Testis (tissue), 2 donors: ENCODE measurements at regions not wholly inside any gene's neighbourhood (a gene's known extent, or its start where the extent isn't known, plus 50 kb on each side); places are given as distances from the start of the nearest gene placed in this dataset.

Experiments used
- POLR2A ChIP-seq: fragments of 450-650 bp; IDR thresholded peaks from one replicate; pipeline ENCODE4 v1.6.1; 2017; ENCODE audit warnings: antibody characterized with exemption, mild to moderate bottlenecking, moderate library complexity
- TF ChIP-seq, protein P1 (sequence below), 3 experiments: fragments of 450-650 bp in 2 of 3; fragments of 200-600 bp in 1 of 3; sonication (generic) in 1 of 3; IDR thresholded peaks; one replicate each; pipeline ENCODE4 v1.5.1; 2016 to 2019; ENCODE audit warnings: antibody characterized with exemption in 3 of 3, mild to moderate bottlenecking in 2 of 3, moderate library complexity in 1 of 3

DNA sequence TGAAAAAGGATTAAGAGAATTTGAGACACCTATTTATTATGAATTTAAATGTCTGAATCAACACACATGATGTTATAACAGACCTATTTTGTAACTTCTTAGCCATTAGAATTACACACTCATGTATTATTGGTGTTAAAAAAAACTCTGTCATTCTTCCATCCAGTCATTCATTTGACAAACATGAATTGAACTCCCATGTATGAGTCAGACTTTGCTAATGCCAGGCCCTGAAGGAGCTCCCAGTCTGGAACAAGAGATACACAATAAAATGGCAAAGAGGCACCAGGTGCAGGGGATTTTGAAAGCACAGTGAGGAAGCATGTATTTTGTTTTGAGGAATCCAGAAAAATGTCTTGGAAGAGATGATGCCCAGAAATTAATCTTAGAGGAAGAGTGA, 87.7 kb upstream of the EFHC2 start:
- TF ChIP-seq, protein P1, sequence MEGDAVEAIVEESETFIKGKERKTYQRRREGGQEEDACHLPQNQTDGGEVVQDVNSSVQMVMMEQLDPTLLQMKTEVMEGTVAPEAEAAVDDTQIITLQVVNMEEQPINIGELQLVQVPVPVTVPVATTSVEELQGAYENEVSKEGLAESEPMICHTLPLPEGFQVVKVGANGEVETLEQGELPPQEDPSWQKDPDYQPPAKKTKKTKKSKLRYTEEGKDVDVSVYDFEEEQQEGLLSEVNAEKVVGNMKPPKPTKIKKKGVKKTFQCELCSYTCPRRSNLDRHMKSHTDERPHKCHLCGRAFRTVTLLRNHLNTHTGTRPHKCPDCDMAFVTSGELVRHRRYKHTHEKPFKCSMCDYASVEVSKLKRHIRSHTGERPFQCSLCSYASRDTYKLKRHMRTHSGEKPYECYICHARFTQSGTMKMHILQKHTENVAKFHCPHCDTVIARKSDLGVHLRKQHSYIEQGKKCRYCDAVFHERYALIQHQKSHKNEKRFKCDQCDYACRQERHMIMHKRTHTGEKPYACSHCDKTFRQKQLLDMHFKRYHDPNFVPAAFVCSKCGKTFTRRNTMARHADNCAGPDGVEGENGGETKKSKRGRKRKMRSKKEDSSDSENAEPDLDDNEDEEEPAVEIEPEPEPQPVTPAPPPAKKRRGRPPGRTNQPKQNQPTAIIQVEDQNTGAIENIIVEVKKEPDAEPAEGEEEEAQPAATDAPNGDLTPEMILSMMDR (IDR thresholded peaks at IDR 0.05), result no peak
- TF ChIP-seq POLR2A, result no peak
